PC-9 (cell line): ENCODE measurements at regions not wholly inside any gene's neighbourhood (a gene's known extent, or its start where the extent isn't known, plus 50 kb on each side); places are given as distances from the start of the nearest gene placed in this dataset.

Experiments
- BruUV-seq: library from RNA; stranded (reverse); fragments of 400-500 nt; replicated peaks from 2 replicates; lab custom pipeline; 2021; lab: Mats Ljungman, UMichigan
- CTCF ChIA-PET: fragments of 300-600 bp; sonication (Branson Sonifier 250); formaldehyde crosslinking; loops from one replicate; lab custom pipeline; 2022; ENCODE audit warnings: antibody characterized with exemption; lab: Charles Lee
- POLR2A ChIA-PET: fragments of 300-600 bp; sonication (Branson Sonifier 250); formaldehyde crosslinking; loops from one replicate; lab custom pipeline; 2022; ENCODE audit warnings: antibody characterized with exemption; ENCODE audit not compliant: unreplicated experiment; lab: Charles Lee
- DNase-seq, 2 experiments: peaks; one replicate each; pipeline versions ENCODE4 v3.0.0 to v3.0.0-alpha.2; 2015 to 2022; ENCODE audit warnings: mixed read lengths in 1 of 2
- H2AFZ ChIP-seq: fragments of 200-600 bp; sonication (generic); 2 replicates; pipeline ENCODE4 v1.8.1; 2017; ENCODE audit warnings: antibody characterized with exemption
- H3F3A ChIP-seq: fragments of 200-600 bp; sonication (generic); 2 replicates; pipeline ENCODE4 v1.8.1; 2017; ENCODE audit warnings: antibody characterized with exemption, mild to moderate bottlenecking, low read depth; ENCODE audit not compliant: insufficient read depth
- H3K27ac ChIP-seq: fragments of 200-600 bp; sonication (generic); 2 replicates; pipeline ENCODE4 v1.6.1; 2016; ENCODE audit warnings: mixed run types
- H3K27me3 ChIP-seq: fragments of 200-600 bp; sonication (generic); 2 replicates; pipeline ENCODE4 v1.6.1; 2016; ENCODE audit warnings: low read depth, mixed run types; ENCODE audit not compliant: insufficient read depth
- H3K36me3 ChIP-seq: fragments of 200-600 bp; sonication (generic); 2 replicates; pipeline ENCODE4 v1.6.1; 2016; ENCODE audit warnings: low read depth, mixed run types
- H3K4me1 ChIP-seq: fragments of 200-600 bp; sonication (generic); replicated peaks from 2 replicates; pipeline ENCODE4 v1.6.1; 2016; ENCODE audit warnings: mixed run types; ENCODE audit not compliant: insufficient read depth
- H3K4me2 ChIP-seq: fragments of 200-600 bp; sonication (generic); 2 replicates; pipeline ENCODE4 v1.6.1; 2017; ENCODE audit warnings: mixed run types
- H3K4me3 ChIP-seq: fragments of 200-600 bp; sonication (generic); 2 replicates; pipeline ENCODE4 v1.6.1; 2016; ENCODE audit warnings: mixed run types
- H3K79me2 ChIP-seq: fragments of 200-600 bp; sonication (generic); 2 replicates; pipeline ENCODE4 v1.6.1; 2017; ENCODE audit warnings: low read depth, mixed run types
- H3K9me2 ChIP-seq: fragments of 200-600 bp; sonication (generic); 2 replicates; pipeline ENCODE4 v1.8.1; 2017; ENCODE audit warnings: mild to moderate bottlenecking; ENCODE audit not compliant: insufficient read depth
- H3K9me3 ChIP-seq: fragments of 200-600 bp; sonication (generic); 2 replicates; pipeline ENCODE4 v1.8.1; 2016; ENCODE audit warnings: low read depth; ENCODE audit not compliant: insufficient read depth
- H4K20me1 ChIP-seq: fragments of 200-600 bp; sonication (generic); 2 replicates; pipeline ENCODE4 v1.8.1; 2017; ENCODE audit not compliant: insufficient read depth
- CTCF ChIP-seq: fragments of 200-600 bp; sonication (generic); conservative IDR thresholded peaks from 2 replicates; pipeline ENCODE4 v1.6.1; 2017; ENCODE audit warnings: mixed run types, antibody characterized with exemption, mild to moderate bottlenecking, moderate library complexity
- EZH2 ChIP-seq: fragments of 200-600 bp; sonication (generic); IDR thresholded peaks from 2 replicates; pipeline ENCODE4 v1.8.0; 2017; ENCODE audit warnings: antibody characterized with exemption, low read depth
- intact Hi-C: fragments of 100-400 bp; cut with micrococcal nuclease; formaldehyde crosslinking; loops from one replicate; pipeline ENCODE4 v1.10.0; 2022; ENCODE audit not compliant: unreplicated experiment

- H3K27me3 ChIP-seq, result no peaks in the 10 kb centered on the region
- no peak overlapping the region for H3K4me3 ChIP-seq
- no peaks in the 10 kb centered on the region for H3K36me3 ChIP-seq
- no peaks in the 10 kb centered on the region for H3K9me3 ChIP-seq
- H2AFZ ChIP-seq, result no peak overlapping the region
- no TSS peak for BruUV-seq
- no peak overlapping the region for H3K4me2 ChIP-seq
- H3K4me1 ChIP-seq, result peaks cover 27% of the 10 kb centered on the region
- no peak for DNase-seq
- H3K79me2 ChIP-seq, result peaks cover 14% of the 10 kb centered on the region
- H4K20me1 ChIP-seq, result no peaks in the 10 kb centered on the region
- no peaks in the 10 kb centered on the region for H3K9me2 ChIP-seq
- ChIA-PET CTCF (no interaction called here), POLR2A (interaction anchor here (0.6 kb wide), 1 partner anchor 201 kb away, joined by 4 read pairs; the partner anchor contains the start of gene ADAM17)
- intact Hi-C loops, result no loop called here
- TF ChIP-seq CTCF, result no peak
- TF ChIP-seq EZH2, result no peak
- no peak overlapping the region for H3K27ac ChIP-seq
- peaks cover 36% of the 10 kb centered on the region for H3F3A ChIP-seq
These were observed 86.5 kb upstream of the TAF1B start for GRCh38 chr2:9756692-9757250.

DNA sequence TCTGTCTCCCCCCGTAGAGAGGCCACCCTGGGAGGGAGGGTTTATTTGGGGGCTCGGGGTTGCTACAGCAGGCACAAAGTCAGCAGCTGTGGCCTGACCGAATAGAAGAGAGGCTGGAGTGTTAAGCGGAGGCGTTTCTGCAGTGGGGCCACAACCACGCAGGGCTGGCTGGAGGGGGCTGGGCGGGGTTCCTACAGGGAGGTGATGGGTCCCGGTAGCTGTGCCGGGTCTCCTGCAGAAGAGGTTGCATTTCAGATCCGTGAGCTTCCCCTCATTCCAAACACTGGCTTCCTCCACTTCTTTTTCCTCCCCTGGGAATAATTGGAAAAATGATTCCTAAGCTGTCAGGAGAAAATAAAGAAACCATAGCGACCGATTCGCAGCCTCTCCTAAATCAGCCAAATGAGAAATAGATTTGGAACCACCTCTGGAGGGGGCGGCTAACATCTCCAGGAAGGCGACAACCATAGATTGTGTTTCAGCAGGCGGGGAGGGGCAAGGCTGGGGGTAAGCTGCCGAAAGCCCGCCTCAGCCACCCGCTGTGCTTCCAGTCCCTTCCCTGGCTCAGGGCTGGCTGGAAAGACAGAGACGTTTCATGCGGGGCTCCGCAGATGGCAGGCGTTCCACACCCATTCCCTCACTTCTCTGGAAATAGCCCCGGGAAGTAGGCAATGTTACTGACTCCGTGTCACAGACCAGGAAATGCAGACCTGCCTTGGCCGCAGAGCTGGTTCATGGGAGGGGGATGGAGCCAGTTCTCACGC, 85.6 kb upstream of the TAF1B start:
- no peaks in the 10 kb centered on the region for H3K36me3 ChIP-seq
- H3K4me3 ChIP-seq, result no peak overlapping the region
- no TSS peak for BruUV-seq
- H4K20me1 ChIP-seq, result no peaks in the 10 kb centered on the region
- H3K4me2 ChIP-seq, result no peak overlapping the region
- H3K27me3 ChIP-seq, result no peaks in the 10 kb centered on the region
- peaks cover 14% of the 10 kb centered on the region for H3K79me2 ChIP-seq
- H2AFZ ChIP-seq, result no peak overlapping the region
- no peak overlapping the region for H3K27ac ChIP-seq
- peaks cover 31% of the 10 kb centered on the region for H3F3A ChIP-seq
- no peaks in the 10 kb centered on the region for H3K9me2 ChIP-seq
- no peak for DNase-seq
- H3K9me3 ChIP-seq, result no peaks in the 10 kb centered on the region
- CTCF ChIA-PET, result no interaction called here
- TF ChIP-seq CTCF (no peak), EZH2 (no peak)
- peaks cover 20% of the 10 kb centered on the region for H3K4me1 ChIP-seq
- POLR2A ChIA-PET, result no interaction called here
- intact Hi-C loops, result no loop called here

DNA sequence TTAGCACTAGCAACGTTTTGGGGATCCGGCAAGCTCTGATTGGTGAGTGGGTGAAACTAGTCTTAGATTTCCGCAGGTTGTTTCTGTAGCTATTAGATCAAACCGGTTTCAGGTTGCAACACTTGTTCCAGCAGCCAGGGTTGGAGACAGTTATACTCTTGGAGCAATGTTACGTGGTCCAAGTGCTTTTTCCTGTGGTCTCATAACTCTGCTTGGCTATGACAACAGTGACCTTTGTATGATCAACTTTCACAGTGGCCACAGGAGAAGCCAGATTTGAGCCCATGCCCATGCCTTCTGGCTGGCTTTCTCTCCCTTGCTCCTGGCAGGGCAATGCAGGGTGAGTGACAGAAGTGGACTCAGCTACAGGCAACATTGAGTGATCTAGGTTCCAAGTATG, 84.5 kb upstream of the TAF1B start:
- H3K4me2 ChIP-seq, result no peak overlapping the region
- H4K20me1 ChIP-seq, result no peaks in the 10 kb centered on the region
- no peak for TF ChIP-seq EZH2
- TF ChIP-seq CTCF, result no peak
- H3K36me3 ChIP-seq, result no peaks in the 10 kb centered on the region
- H3K9me3 ChIP-seq, result no peaks in the 10 kb centered on the region
- H3F3A ChIP-seq, result peaks cover 20% of the 10 kb centered on the region; the same call in 1 of the 2 replicates
- ChIA-PET POLR2A (interaction anchor here (0.5 kb wide), 1 partner anchor 83 kb away, joined by 3 read pairs; no protein-coding TSS in a partner anchor), CTCF (no interaction called here)
- no peak overlapping the region for H2AFZ ChIP-seq
- H3K4me1 ChIP-seq, result peaks cover 17% of the 10 kb centered on the region
- intact Hi-C loops, result no loop called here
- peaks cover 14% of the 10 kb centered on the region for H3K79me2 ChIP-seq
- DNase-seq, result no peak
- H3K27ac ChIP-seq, result no peak overlapping the region
- H3K9me2 ChIP-seq, result no peaks in the 10 kb centered on the region
- H3K4me3 ChIP-seq, result no peak overlapping the region
- no peaks in the 10 kb centered on the region for H3K27me3 ChIP-seq
- no TSS peak for BruUV-seq
